Esophagus squamous epithelium (tissue), 5 donors: ENCODE measurements at regions not wholly inside any gene's neighbourhood (a gene's known extent, or its start where the extent isn't known, plus 50 kb on each side); places are given as distances from the start of the nearest gene placed in this dataset.
"Not testable (repeated sequence)": the region's sequence is repeated elsewhere in the genome, so short reads cannot be mapped to it uniquely, and the experiment has no call there.

Experiments
- DNase-seq: peaks from one replicate; lab custom pipeline; 2025; lab: John Stamatoyannopoulos, UW
- H3K27ac ChIP-seq, 4 donors: fragments of 200-600 bp; sonication (generic); one replicate each; pipeline ENCODE4 v1.5.1; 2016 to 2019; ENCODE audit warnings: mild to moderate bottlenecking in 1 of 4
- H3K27me3 ChIP-seq, 4 donors: fragments of 200-600 bp; sonication (generic); 1 replicate in 3 of 4; 2 replicates in 1 of 4; pipeline versions ENCODE4 v1.5.1 to v1.6.0; 2017 to 2021; ENCODE audit warnings: antibody characterized with exemption in 1 of 4
- H3K36me3 ChIP-seq, 3 donors: fragments of 200-600 bp; sonication (generic); one replicate each; pipeline ENCODE4 v1.5.1; 2016 to 2019
- H3K4me1 ChIP-seq, 3 donors: fragments of 200-600 bp; sonication (generic); one replicate each; pipeline ENCODE4 v1.5.1; 2017 to 2019
- H3K4me3 ChIP-seq, 4 donors: fragments of 200-600 bp; sonication (generic); 1 replicate in 3 of 4; 2 replicates in 1 of 4; pipeline ENCODE4 v1.5.1; 2016 to 2019; ENCODE audit warnings: mild to moderate bottlenecking in 2 of 4, moderate library complexity in 1 of 4
- H3K9me3 ChIP-seq, 3 donors: fragments of 200-600 bp; sonication (generic); one replicate each; pipeline ENCODE4 v1.5.1; 2016 to 2019
- POLR2A ChIP-seq, 4 donors: fragments of 450-650 bp; IDR thresholded peaks; one replicate each; pipeline ENCODE4 v1.6.1; 2017; ENCODE audit warnings: antibody characterized with exemption in 4 of 4, mild to moderate bottlenecking in 4 of 4, moderate library complexity in 3 of 4
- WGBS, 2 donors: methylation state at CpG; one replicate each; pipeline ENCODE4 v1.1.5; 2018; 5-methylcytosine and 5-hydroxymethylcytosine counted together
- intact Hi-C: fragments of 100-400 bp; cut with DNase I; formaldehyde crosslinking; loops from one replicate; pipeline ENCODE4 v1.15.0; 2022
- TF ChIP-seq, protein P1 (sequence below), 6 experiments: fragments of 450-650 bp in 4 of 6; fragments of 200-600 bp in 2 of 6; sonication (generic) in 2 of 6; IDR thresholded peaks; one replicate each; pipeline ENCODE4 v1.5.1; 2016 to 2019; ENCODE audit warnings: antibody characterized with exemption in 6 of 6, mild to moderate bottlenecking in 4 of 6, moderate library complexity in 4 of 6
- donor health status: DM: yes; HTN: yes; CAD: no.

GRCh38 chr5:51686622-51687021, 303.4 kb downstream of the ISL1 start:
- WGBS, 2 donors: 81 to 86% methylated on average over 1 of the region's 1 CpG
- Histone ChIP-seq H3K9me3 (no peaks in the 10 kb centered on the region), H3K36me3 (no peaks in the 10 kb centered on the region), H3K27ac (no peak overlapping the region), H3K4me3 (no peak overlapping the region), H3K27me3 (no peaks in the 10 kb centered on the region), H3K4me1 (no peaks in the 10 kb centered on the region)
- no peak for DNase-seq
- TF ChIP-seq, protein P1, sequence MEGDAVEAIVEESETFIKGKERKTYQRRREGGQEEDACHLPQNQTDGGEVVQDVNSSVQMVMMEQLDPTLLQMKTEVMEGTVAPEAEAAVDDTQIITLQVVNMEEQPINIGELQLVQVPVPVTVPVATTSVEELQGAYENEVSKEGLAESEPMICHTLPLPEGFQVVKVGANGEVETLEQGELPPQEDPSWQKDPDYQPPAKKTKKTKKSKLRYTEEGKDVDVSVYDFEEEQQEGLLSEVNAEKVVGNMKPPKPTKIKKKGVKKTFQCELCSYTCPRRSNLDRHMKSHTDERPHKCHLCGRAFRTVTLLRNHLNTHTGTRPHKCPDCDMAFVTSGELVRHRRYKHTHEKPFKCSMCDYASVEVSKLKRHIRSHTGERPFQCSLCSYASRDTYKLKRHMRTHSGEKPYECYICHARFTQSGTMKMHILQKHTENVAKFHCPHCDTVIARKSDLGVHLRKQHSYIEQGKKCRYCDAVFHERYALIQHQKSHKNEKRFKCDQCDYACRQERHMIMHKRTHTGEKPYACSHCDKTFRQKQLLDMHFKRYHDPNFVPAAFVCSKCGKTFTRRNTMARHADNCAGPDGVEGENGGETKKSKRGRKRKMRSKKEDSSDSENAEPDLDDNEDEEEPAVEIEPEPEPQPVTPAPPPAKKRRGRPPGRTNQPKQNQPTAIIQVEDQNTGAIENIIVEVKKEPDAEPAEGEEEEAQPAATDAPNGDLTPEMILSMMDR (IDR thresholded peaks at IDR 0.05): no peak
- intact Hi-C loops: no loop called here

DNA sequence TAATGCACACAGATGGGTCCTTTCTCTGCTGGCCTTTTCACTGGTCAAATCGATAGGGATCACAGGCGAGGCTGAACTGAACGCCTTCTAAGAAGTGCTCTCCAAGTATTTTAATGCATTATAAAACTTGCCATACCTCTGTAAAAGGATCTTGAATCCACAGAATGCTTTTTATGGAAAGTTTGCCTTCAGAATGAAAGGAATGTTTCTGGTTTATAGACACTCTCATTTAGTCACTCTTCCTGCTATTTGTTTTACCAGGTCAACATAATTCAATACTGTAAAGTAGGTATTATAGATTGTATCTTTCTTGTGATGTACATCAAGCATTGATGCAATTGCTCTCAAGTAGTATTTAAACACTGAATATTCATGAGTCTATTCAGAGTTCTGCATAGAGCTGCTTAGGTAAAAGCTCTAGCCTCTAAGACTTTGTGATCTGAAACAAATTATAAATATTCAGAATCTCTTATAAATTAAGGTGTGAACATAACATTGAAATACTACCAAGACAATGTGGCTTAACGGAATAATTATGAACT, 308.4 kb downstream of the ISL1 start:
- TF ChIP-seq POLR2A (IDR thresholded peaks at IDR 0.05): no peak
- TF ChIP-seq, protein P1 (IDR thresholded peaks at IDR 0.05): no peak
- WGBS, 2 donors: 71 to 73% methylated on average over 4 of the region's 4 CpGs
- intact Hi-C loops: no loop called here

DNA sequence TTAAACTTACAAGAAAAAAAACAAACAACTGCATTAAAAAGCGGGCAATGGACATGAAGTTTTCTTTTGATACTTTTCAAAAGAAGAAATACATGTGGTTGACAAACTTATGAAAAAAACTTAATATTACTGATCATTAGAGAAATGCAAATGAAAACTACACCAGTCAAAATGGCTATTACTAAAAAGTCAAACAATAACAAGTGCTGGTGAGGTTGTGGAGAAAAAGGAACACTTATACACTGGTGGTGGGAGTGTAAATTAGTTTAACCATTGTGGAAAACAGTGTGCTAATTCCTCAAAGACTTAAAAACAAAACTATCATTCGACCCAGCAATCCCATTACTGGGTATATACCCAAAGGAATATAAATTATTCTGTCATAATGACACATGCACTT, 311.6 kb downstream of the ISL1 start:
- DNase-seq: no peak
- no peak overlapping the region for H3K27ac ChIP-seq
- H3K27me3 ChIP-seq: no peaks in the 10 kb centered on the region
- H3K4me1 ChIP-seq: no peaks in the 10 kb centered on the region
- no peaks in the 10 kb centered on the region for H3K9me3 ChIP-seq
- TF ChIP-seq, protein P1 (IDR thresholded peaks at IDR 0.05): no peak
- no peak for TF ChIP-seq POLR2A (IDR thresholded peaks at IDR 0.05)
- intact Hi-C loops: no loop called here
- 7 to 34% methylated on average over 2 of the region's 2 CpGs for WGBS, 2 donors
- H3K4me3 ChIP-seq: no peak overlapping the region
- H3K36me3 ChIP-seq: no peaks in the 10 kb centered on the region

More for the DNA sequence above, 308.4 kb downstream of the ISL1 start:
- Histone ChIP-seq H3K27me3 (no peaks in the 10 kb centered on the region), H3K4me1 (no peaks in the 10 kb centered on the region), H3K27ac (no peak overlapping the region), H3K4me3 (no peak overlapping the region), H3K36me3 (no peaks in the 10 kb centered on the region), H3K9me3 (no peaks in the 10 kb centered on the region)
- DNase-seq: no peak

GRCh38 chr5:51696122-51696521, 312.9 kb downstream of the ISL1 start:
- Histone ChIP-seq H3K4me3 (no peak overlapping the region), H3K4me1 (no peaks in the 10 kb centered on the region), H3K36me3 (no peaks in the 10 kb centered on the region), H3K27ac (no peak overlapping the region), H3K9me3 (no peaks in the 10 kb centered on the region), H3K27me3 (no peaks in the 10 kb centered on the region)
- intact Hi-C loops: no loop called here
- TF ChIP-seq POLR2A (IDR thresholded peaks at IDR 0.05): no peak
- TF ChIP-seq, protein P1 (IDR thresholded peaks at IDR 0.05): no peak
- DNase-seq: no peak
- WGBS, 2 donors: 74 to 88% methylated on average over 3 of the region's 3 CpGs

DNA sequence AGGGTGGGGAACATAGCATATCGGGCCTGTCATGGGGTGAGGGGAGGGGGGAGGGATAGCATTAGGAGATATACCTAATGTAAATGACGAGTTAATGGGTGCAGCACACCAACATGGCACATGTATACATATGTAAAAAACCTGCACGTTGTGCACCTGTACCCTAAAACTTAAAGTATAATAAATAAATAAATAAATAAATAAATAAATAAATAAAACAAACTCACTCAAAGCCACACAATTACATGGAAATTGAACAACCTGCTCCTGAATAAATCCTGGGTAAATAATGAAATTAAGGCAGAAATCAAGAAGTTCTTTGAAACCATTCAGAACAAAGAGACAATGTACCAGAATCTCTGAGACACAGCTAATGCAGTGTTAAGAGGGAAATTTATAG, 318.8 kb downstream of the ISL1 start:
- H3K9me3 ChIP-seq, intact Hi-C loops, H3K4me1 ChIP-seq, H3K36me3 ChIP-seq, H3K4me3 ChIP-seq, H3K27me3 ChIP-seq, H3K27ac ChIP-seq, DNase-seq: not testable (repeated sequence)
- WGBS, 2 donors: 79 to 92% methylated on average over 3 of the region's 3 CpGs

DNA sequence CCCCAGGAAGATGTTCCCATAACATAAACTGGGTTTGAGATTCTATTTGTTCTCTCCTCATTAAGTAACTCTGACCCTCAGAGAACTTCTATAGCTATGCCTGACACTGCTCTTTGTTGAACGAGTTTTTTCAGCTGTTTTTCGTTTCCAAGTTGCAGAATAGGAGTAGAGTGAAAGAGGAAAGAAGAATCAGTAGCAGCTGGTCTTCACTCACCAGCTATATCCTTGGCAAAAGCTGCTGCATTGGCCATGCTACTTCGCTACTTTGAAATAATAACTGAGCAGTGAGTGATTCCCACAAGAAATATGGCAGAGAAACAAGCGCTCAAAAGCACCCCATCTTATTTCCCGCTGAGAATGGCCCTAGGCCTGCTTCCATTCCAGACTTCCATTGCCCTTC, 329.0 kb downstream of the ISL1 start:
- no peak for DNase-seq
- Histone ChIP-seq H3K4me3 (no peak overlapping the region), H3K27me3 (no peaks in the 10 kb centered on the region), H3K27ac (no peak overlapping the region), H3K9me3 (no peaks in the 10 kb centered on the region), H3K36me3 (no peaks in the 10 kb centered on the region), H3K4me1 (no peaks in the 10 kb centered on the region)
- intact Hi-C loops: no loop called here
- TF ChIP-seq POLR2A (IDR thresholded peaks at IDR 0.05): no peak
- TF ChIP-seq, protein P1 (IDR thresholded peaks at IDR 0.05): no peak
- WGBS, 2 donors: 60 to 65% methylated on average over 5 of the region's 5 CpGs

DNA sequence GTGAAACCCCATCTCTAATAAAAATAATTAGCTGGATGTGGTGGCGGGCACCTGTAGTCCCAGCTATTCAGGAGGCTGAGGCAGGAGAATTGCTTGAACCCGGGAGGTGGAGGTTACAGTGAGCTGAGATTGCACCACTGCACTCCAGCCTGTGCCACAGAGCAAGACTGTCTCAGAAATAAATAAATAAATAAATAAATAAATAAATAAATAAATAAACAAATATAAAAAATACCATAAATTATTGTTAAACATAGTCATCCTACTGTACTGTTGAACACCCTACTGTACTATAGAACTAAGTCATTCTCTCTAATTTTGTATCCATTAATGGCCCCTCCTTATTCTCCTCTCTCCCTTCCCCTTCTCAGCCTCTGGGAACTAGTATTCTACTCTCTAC, 332.2 kb downstream of the ISL1 start:
- intact Hi-C loops: not testable (repeated sequence)

More for the DNA sequence above, 332.2 kb downstream of the ISL1 start:
- not testable (repeated sequence) for H3K4me1 ChIP-seq, DNase-seq, H3K27me3 ChIP-seq, H3K27ac ChIP-seq, H3K36me3 ChIP-seq, H3K4me3 ChIP-seq, H3K9me3 ChIP-seq
- WGBS, 2 donors: 77 to 96% methylated on average over 2 of the region's 2 CpGs
